Transverse colon (tissue), 4 donors: ENCODE measurements at regions not wholly inside any gene's neighbourhood (a gene's known extent, or its start where the extent isn't known, plus 50 kb on each side); places are given as distances from the start of the nearest gene placed in this dataset.
A peak's percentile ranks its signal among the peaks of the same experiment; 100 is the strongest.

ENCODE experiments used
- DNase-seq: peaks from one replicate; pipeline ENCODE4 v3.0.0-alpha.2; 2019
- H3K27ac ChIP-seq, 4 donors: fragments of 200-600 bp; sonication (generic); 2 replicates each; pipeline ENCODE4 v1.5.1; 2016 to 2018; ENCODE audit warnings: inconsistent platforms in 4 of 4
- H3K27me3 ChIP-seq: fragments of 200-600 bp; sonication (generic); 2 replicates; pipeline ENCODE4 v1.5.1; 2017; ENCODE audit warnings: inconsistent platforms
- H3K36me3 ChIP-seq, 4 donors: fragments of 200-600 bp; sonication (generic); 2 replicates each; pipeline ENCODE4 v1.5.1; 2017 to 2019; ENCODE audit warnings: inconsistent platforms in 4 of 4
- H3K4me1 ChIP-seq, 4 donors: fragments of 200-600 bp; sonication (generic); 2 replicates each; pipeline ENCODE4 v1.5.1; 2017 to 2020; ENCODE audit warnings: inconsistent platforms in 4 of 4
- H3K4me3 ChIP-seq, 4 donors: fragments of 200-600 bp; sonication (generic); 1 replicate in 1 of 4; 2 replicates in 3 of 4; pipeline versions ENCODE4 v1.5.1 to v1.6.1; 2017 to 2019; ENCODE audit warnings: inconsistent platforms in 4 of 4
- H3K9me3 ChIP-seq, 2 donors: fragments of 200-600 bp; sonication (generic); 2 replicates each; pipeline ENCODE4 v1.5.1; 2017 to 2019; ENCODE audit warnings: inconsistent platforms in 2 of 2
- EP300 ChIP-seq: sonication (generic); formaldehyde crosslinking; IDR thresholded peaks from one replicate; pipeline ENCODE4 v1.6.1; 2017; ENCODE audit warnings: antibody characterized with exemption, low read depth
- POLR2A ChIP-seq: fragments of 450-650 bp; IDR thresholded peaks from one replicate; pipeline ENCODE4 v1.6.1; 2016; ENCODE audit warnings: antibody characterized with exemption, mild to moderate bottlenecking, moderate library complexity
- POLR2AphosphoS5 ChIP-seq, 3 donors: sonication (generic); formaldehyde crosslinking; IDR thresholded peaks; one replicate each; pipeline ENCODE4 v1.6.1; 2016; ENCODE audit warnings: antibody characterized with exemption in 3 of 3
- WGBS, 2 donors: methylation state at CpG; one replicate each; pipeline ENCODE4 v1.1.5; 2018; ENCODE audit warnings: low coverage in 1 of 2; 5-methylcytosine and 5-hydroxymethylcytosine counted together
- in situ Hi-C, 4 donors: fragments of 200-750 bp; cut with MboI; loops; one replicate each; pipeline versions ENCODE4 v1.15.0 to v1.15.1; 2017; ENCODE audit warnings: low sequenced_read_pairs in 3 of 4, low pct_ligation_motif_present in 1 of 4, low pct_unique_long_range_greater_than_20kb in 1 of 4
- intact Hi-C: fragments of 100-400 bp; cut with DNase I; formaldehyde crosslinking; loops from one replicate; pipeline ENCODE4 v1.15.1; 2023; ENCODE audit warnings: low total_unique reads
- TF ChIP-seq, protein P1 (sequence below), 5 experiments: fragments of 200-600 bp in 3 of 5; fragments of 450-650 bp in 2 of 5; sonication (generic) in 3 of 5; IDR thresholded peaks; 1 replicate in 2 of 5; 2 replicates in 3 of 5; pipeline ENCODE4 v1.5.1; 2016 to 2017; ENCODE audit warnings: antibody characterized with exemption in 5 of 5, inconsistent platforms in 3 of 5, mild to moderate bottlenecking in 2 of 5, moderate library complexity in 1 of 5

GRCh38 chr4:27360790-27361267 lies 500.2 kb downstream of the STIM2 start:
- in situ Hi-C loops (no loop called here), intact Hi-C loops (no loop called here)
- no peak overlapping the region for H3K4me3 ChIP-seq
- H3K9me3 ChIP-seq = no peaks in the 10 kb centered on the region
- no peaks in the 10 kb centered on the region for H3K27me3 ChIP-seq
- 24 to 25% methylated on average over 5 to 7 of the region's 7 CpGs for WGBS, 2 donors
- H3K27ac ChIP-seq = peak overlapping the region in 1 of 4 donors; percentile 28
- no peaks in the 10 kb centered on the region for H3K36me3 ChIP-seq
- no peak for DNase-seq
- H3K4me1 ChIP-seq = no peaks in the 10 kb centered on the region
- TF ChIP-seq POLR2A = no peak

GRCh38 chr4:27364509-27364908 lies 503.9 kb downstream of the STIM2 start:
- 87 to 93% methylated on average over 4 to 6 of the region's 6 CpGs for WGBS, 2 donors
- TF ChIP-seq, protein P1, sequence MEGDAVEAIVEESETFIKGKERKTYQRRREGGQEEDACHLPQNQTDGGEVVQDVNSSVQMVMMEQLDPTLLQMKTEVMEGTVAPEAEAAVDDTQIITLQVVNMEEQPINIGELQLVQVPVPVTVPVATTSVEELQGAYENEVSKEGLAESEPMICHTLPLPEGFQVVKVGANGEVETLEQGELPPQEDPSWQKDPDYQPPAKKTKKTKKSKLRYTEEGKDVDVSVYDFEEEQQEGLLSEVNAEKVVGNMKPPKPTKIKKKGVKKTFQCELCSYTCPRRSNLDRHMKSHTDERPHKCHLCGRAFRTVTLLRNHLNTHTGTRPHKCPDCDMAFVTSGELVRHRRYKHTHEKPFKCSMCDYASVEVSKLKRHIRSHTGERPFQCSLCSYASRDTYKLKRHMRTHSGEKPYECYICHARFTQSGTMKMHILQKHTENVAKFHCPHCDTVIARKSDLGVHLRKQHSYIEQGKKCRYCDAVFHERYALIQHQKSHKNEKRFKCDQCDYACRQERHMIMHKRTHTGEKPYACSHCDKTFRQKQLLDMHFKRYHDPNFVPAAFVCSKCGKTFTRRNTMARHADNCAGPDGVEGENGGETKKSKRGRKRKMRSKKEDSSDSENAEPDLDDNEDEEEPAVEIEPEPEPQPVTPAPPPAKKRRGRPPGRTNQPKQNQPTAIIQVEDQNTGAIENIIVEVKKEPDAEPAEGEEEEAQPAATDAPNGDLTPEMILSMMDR (IDR thresholded peaks at IDR 0.05) = no peak
- TF ChIP-seq POLR2A (no peak), POLR2AphosphoS5 (IDR thresholded peaks at IDR 0.05) (no peak), EP300 (no peak)
- no peaks in the 10 kb centered on the region for H3K9me3 ChIP-seq
- no peak overlapping the region for H3K4me3 ChIP-seq
- in situ Hi-C loops (no loop called here), intact Hi-C loops (no loop called here)
- no peak for DNase-seq
- no peaks in the 10 kb centered on the region for H3K36me3 ChIP-seq
- H3K27me3 ChIP-seq = no peaks in the 10 kb centered on the region
- H3K27ac ChIP-seq = no peak overlapping the region
- H3K4me1 ChIP-seq = no peaks in the 10 kb centered on the region

DNA sequence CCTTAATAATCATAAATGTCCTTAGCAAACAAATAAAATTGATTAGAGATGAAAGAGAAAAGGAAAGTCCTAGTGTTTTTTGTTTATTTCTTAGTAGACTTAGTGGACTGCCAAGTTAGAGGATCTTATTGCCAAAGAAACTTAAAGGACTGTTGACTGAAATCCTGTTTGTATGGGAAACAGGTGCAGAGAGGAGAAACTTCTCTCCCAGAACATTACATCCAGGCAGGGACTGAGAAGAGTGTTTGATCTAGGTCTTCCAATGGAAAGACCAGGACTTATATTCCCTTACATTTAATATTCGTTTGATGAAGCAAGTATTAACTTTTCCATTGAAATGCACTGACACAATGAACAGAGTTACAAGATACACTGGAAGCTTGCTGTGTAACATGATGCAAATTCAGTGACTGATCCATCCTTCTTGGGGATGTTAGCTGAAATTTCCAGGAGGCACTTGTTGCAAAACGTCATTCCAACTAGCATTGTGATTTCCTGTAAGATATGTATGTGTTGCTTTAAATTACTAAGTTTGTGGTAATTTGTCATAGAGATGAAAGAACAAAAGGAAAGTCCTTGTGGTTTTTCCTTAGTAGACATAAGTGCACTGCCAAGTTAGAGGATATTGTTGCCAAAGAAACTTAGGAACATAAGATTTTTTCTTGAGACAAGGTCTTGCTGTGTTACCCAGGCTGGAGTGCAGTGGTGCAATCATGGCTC lies 505.6 kb downstream of the STIM2 start:
- H3K27me3 ChIP-seq = no peaks in the 10 kb centered on the region
- H3K4me1 ChIP-seq = no peaks in the 10 kb centered on the region
- intact Hi-C loops = no loop called here
- H3K9me3 ChIP-seq = no peaks in the 10 kb centered on the region
- 20 to 30% methylated on average over 2 of the region's 2 CpGs for WGBS, 2 donors
- no peak overlapping the region for H3K4me3 ChIP-seq
- no peaks in the 10 kb centered on the region for H3K36me3 ChIP-seq
- DNase-seq = no peak
- H3K27ac ChIP-seq = no peak overlapping the region
- TF ChIP-seq, protein P1 (IDR thresholded peaks at IDR 0.05) = no peak
- TF ChIP-seq EP300 = no peak
- no peak for TF ChIP-seq POLR2A
- TF ChIP-seq POLR2AphosphoS5 (IDR thresholded peaks at IDR 0.05) = no peak
- in situ Hi-C loops = no loop called here

DNA sequence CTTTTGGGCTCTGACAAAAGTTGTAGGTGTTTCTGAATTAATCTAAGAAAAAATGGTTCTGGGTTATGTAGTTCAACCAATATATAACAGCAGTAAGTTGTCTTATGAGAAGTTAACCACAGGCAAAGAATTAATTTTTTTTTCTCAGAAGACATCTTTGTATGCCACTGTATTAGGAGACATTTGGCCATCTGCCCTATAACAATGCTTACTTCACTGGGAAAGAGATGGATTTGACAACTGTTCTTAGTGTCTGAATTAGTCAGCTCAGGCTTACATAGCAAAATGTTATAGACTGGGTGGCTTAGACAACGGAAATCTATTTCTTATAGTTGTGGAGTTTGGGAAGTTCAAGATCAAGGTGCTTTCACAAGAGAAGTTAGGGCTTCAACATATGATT lies 508.1 kb downstream of the STIM2 start:
- H3K27ac ChIP-seq = no peak overlapping the region
- in situ Hi-C loops = no loop called here
- H3K4me3 ChIP-seq = no peak overlapping the region
- H3K36me3 ChIP-seq = no peaks in the 10 kb centered on the region
- no peak for DNase-seq
- no peaks in the 10 kb centered on the region for H3K27me3 ChIP-seq
- H3K4me1 ChIP-seq = no peaks in the 10 kb centered on the region
- H3K9me3 ChIP-seq = no peaks in the 10 kb centered on the region
- TF ChIP-seq, protein P1 (IDR thresholded peaks at IDR 0.05) = no peak
- intact Hi-C loops = no loop called here
- WGBS, 2 donors = 77 to 100% methylated on average over 1 of the region's 1 CpG

DNA sequence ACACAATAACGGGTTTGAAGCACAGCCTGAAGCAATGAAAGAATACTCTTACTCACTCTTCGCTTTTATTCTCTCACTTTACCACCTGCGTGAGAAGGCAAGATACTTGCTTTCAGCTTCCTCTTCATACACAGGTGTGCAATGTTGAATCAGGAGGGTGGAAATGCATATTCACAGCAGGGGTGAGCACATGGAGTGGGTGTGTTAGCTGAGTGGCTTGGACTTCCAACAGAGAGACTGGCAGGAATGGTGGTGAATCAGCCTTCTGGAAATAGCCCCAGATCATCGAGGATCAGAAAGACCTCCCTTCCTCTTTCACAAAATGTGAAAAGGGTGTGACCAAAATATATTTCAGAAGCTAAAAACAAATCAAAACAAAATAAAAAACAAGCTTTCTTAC lies 521.2 kb downstream of the STIM2 start:
- WGBS, 2 donors = 79 to 82% methylated on average over 4 of the region's 4 CpGs
- intact Hi-C loops (no loop called here), in situ Hi-C loops (no loop called here)
- no peak overlapping the region for H3K27ac ChIP-seq
- H3K36me3 ChIP-seq = no peaks in the 10 kb centered on the region
- no peaks in the 10 kb centered on the region for H3K27me3 ChIP-seq
- DNase-seq = no peak
- H3K4me1 ChIP-seq = no peaks in the 10 kb centered on the region
- H3K4me3 ChIP-seq = no peak overlapping the region
- TF ChIP-seq, protein P1 (IDR thresholded peaks at IDR 0.05) = no peak
- TF ChIP-seq EP300 (no peak), POLR2A (no peak), POLR2AphosphoS5 (IDR thresholded peaks at IDR 0.05) (no peak)
- no peaks in the 10 kb centered on the region for H3K9me3 ChIP-seq
